ENCODE measurements at regions not wholly inside any gene's neighbourhood (a gene's known extent, or its start where the extent isn't known, plus 50 kb on each side); places are given as distances from the start of the nearest gene placed in this dataset.

GRCh38 chr5:26579712-26580111, 458.7 kb downstream of the CDH9 start:
- TF ChIP-seq POLR2AphosphoS5 (IDR thresholded peaks at IDR 0.05) (no peak), CTCF (IDR thresholded peaks at IDR 0.05) (no peak), EP300 (IDR thresholded peaks at IDR 0.05) (no peak), POLR2A (IDR thresholded peaks at IDR 0.05) (no peak)

All from sigmoid colon (tissue), 4 donors.